Thymus (tissue), 11 donors: ENCODE measurements at regions not wholly inside any gene's neighbourhood (a gene's known extent, or its start where the extent isn't known, plus 50 kb on each side); places are given as distances from the start of the nearest gene placed in this dataset.
"Not testable (repeated sequence)": the region's sequence is repeated elsewhere in the genome, so short reads cannot be mapped to it uniquely, and the experiment has no call there.

Experiments used
- DNase-seq, 9 donors: peaks; one replicate each; pipeline ENCODE4 v3.0.0-alpha.2; 2013; ENCODE audit warnings: low spot score in 9 of 9, low read depth in 6 of 9, missing footprints in 1 of 9
- H3K27ac ChIP-seq, 2 donors: one replicate each; pipeline ENCODE4 v1.5.1; 2013; ENCODE audit warnings: control low read depth in 1 of 2, low read depth in 1 of 2, low read length in 1 of 2, mild to moderate bottlenecking in 1 of 2, moderate library complexity in 1 of 2
- H3K27me3 ChIP-seq, 2 donors: one replicate each; pipeline ENCODE4 v1.5.1; 2013; ENCODE audit warnings: low read length in 1 of 2; ENCODE audit not compliant: control insufficient read depth in 2 of 2, insufficient read depth in 1 of 2
- H3K36me3 ChIP-seq, 2 donors: one replicate each; pipeline ENCODE4 v1.5.1; 2013; ENCODE audit warnings: low read length in 1 of 2, mild to moderate bottlenecking in 1 of 2, moderate library complexity in 1 of 2; ENCODE audit not compliant: control insufficient read depth in 2 of 2, insufficient read depth in 2 of 2
- H3K4me1 ChIP-seq, 2 donors: one replicate each; pipeline ENCODE4 v1.5.1; 2013; ENCODE audit warnings: low read length in 2 of 2; ENCODE audit not compliant: control insufficient read depth in 2 of 2, insufficient read depth in 2 of 2
- H3K4me3 ChIP-seq, 2 donors: one replicate each; pipeline ENCODE4 v1.5.1; 2013; ENCODE audit warnings: low read length in 2 of 2, control low read depth in 1 of 2, mild to moderate bottlenecking in 1 of 2
- H3K9me3 ChIP-seq, 2 donors: one replicate each; pipeline ENCODE4 v1.5.1; 2013; ENCODE audit warnings: low read length in 1 of 2, mild to moderate bottlenecking in 1 of 2; ENCODE audit not compliant: control insufficient read depth in 2 of 2, insufficient read depth in 1 of 2
- WGBS: extraction: QIAGEN DNeasy Blood & Tissue Kit; methylation state at CpG from one replicate; pipeline ENCODE4 v1.1.7; 2013; 5-methylcytosine and 5-hydroxymethylcytosine counted together
- donor health status: healthy.

DNA sequence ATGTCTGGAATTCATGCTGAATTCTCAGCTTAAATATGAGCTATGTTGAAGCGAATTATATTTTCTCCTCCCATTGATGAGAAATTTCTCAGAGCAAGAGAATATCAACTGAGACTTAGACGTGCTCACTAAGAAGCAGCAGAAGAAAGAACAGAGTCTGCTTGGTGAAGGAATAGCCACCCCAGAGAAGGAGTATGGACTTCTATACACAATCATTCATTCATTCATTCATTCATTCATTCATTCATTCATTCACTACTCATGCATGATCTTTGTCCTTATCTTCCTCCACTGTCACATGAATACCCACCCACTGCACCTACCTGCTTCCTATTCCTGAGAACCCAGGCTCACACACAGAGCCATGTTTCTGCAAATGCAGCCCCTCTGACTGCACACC is 206.6 kb downstream of the DEPDC1B start:
- H3K4me1 ChIP-seq: no peaks in the 10 kb centered on the region
- H3K9me3 ChIP-seq: no peaks in the 10 kb centered on the region
- no peaks in the 10 kb centered on the region for H3K27me3 ChIP-seq
- H3K4me3 ChIP-seq: no peak overlapping the region
- DNase-seq: no peak
- WGBS: 95% methylated on average over 2 of the region's 2 CpGs
- H3K36me3 ChIP-seq: no peaks in the 10 kb centered on the region
- no peak overlapping the region for H3K27ac ChIP-seq

DNA sequence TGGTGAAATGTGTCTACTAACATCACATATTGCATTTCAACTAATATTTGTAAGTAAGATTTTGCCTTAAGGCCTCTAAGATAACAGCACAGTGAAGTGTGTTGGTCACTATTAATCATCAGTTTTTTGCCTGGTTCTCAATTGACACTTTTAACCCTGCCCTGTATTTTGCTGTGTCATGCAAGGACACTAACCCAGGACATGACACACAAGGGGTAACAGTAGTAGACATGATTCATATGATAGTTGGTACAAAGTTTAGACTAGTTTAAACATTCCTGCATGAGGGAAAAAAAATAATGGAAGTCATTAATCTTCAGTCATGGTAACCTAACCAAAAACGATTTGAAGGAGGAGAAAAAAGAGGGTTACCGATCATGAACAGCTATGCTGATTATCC is 207.0 kb downstream of the DEPDC1B start:
- no peak for DNase-seq
- Histone ChIP-seq H3K27me3 (no peaks in the 10 kb centered on the region), H3K27ac (no peak overlapping the region), H3K4me3 (no peak overlapping the region), H3K4me1 (no peaks in the 10 kb centered on the region), H3K36me3 (no peaks in the 10 kb centered on the region), H3K9me3 (no peaks in the 10 kb centered on the region)
- 90% methylated on average over 2 of the region's 2 CpGs for WGBS

DNA sequence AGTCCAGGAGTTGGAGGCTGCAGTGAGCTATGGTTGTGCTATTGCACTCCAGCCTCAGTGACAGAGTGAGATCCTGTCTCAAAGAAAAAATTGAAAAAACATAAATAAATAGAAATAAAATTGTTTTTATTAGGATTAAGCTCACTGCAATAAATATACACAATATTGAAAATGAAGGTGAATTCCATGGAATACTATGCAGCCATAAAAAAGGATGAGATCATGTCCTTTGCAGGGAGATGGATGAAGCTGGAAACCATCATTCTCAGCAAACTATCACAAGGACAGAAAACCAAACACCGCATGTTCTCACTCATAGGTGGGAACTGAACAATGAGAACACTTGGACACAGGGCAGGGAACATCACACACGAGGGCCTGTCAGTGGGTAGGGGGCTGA is 207.6 kb downstream of the DEPDC1B start:
- H3K4me1 ChIP-seq: not testable (repeated sequence)

DNA sequence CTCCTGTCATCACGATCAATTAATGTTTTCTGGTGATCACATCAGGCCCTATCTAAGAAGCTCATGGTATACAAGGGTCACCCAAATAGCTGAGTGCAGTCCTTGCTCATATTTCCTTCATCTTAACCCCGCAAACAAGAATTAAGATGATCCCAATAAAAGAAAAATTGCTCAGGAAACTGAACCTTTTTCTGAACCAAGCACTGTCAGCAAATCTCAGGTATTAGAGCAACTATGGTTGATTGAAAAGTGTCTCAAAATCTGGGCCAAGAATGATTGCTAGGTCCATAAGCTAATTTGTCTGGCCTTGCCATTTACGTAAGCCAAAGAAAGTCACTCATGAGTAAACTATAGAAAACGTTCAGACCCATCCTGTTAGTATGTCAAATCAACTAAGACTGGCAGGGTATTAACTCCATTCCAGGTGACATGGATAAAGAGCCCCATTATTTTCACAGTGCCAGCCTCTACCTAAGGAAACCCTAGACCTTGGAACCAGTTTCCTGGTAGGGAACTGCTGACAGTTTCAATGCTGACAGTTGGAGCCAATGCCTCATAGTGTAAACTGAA is 209.3 kb downstream of the DEPDC1B start:
- no peaks in the 10 kb centered on the region for H3K27me3 ChIP-seq
- WGBS: 95% methylated on average over 4 of the region's 4 CpGs
- no peaks in the 10 kb centered on the region for H3K36me3 ChIP-seq
- H3K9me3 ChIP-seq: no peaks in the 10 kb centered on the region
- peak overlapping the region in 1 of 2 donors; percentile 21 for H3K27ac ChIP-seq
- H3K4me1 ChIP-seq: no peaks in the 10 kb centered on the region
- no peak overlapping the region for H3K4me3 ChIP-seq
- DNase-seq: no peak

More for the DNA sequence above, 207.6 kb downstream of the DEPDC1B start:
- 96% methylated on average over 2 of the region's 2 CpGs for WGBS
- not testable (repeated sequence) for H3K27ac ChIP-seq, H3K9me3 ChIP-seq, H3K27me3 ChIP-seq, H3K4me3 ChIP-seq, H3K36me3 ChIP-seq, DNase-seq

DNA sequence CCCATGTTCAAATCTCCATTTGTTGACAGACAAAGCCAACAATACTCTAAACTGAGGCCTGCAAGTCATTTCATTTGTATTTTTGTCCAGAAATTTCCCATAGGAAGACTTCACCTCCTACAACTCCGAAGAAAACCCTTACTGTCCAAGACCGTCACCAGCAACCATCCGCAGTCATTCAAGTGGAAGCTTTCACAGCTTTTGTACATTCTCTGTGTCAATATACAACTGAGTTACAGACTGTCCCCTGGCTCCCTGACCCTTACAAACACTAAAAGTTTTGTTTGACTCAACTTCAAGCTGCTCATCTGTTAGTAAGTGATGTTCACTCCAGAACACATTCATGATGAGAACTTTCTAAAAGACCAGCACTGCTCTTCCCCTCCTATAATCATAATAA is 210.1 kb downstream of the DEPDC1B start:
- Histone ChIP-seq H3K27me3 (no peaks in the 10 kb centered on the region), H3K4me3 (no peak overlapping the region), H3K4me1 (no peaks in the 10 kb centered on the region), H3K36me3 (no peaks in the 10 kb centered on the region), H3K27ac (peak overlapping the region; percentile 4 to 20), H3K9me3 (no peaks in the 10 kb centered on the region)
- 95% methylated on average over 3 of the region's 3 CpGs for WGBS
- no peak for DNase-seq

DNA sequence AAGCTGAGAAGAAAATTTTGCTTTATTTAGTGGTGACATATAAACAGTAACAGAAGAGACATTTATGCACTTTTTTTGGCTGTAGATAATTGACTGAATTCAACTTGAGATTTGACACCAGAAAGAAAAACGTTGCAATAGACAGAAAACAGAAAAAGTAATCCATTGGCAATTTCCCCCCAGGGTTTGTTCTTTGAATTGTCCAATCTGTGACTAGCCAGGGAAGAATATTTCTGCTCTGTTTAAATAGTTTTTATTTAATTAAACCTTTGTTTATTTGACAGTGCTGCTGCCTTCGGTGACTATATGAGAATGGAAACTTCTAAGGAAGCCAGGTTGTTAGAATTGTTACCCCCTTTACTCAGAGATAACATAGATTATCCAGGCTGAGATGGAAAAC is 210.6 kb downstream of the DEPDC1B start:
- no peaks in the 10 kb centered on the region for H3K27me3 ChIP-seq
- no peaks in the 10 kb centered on the region for H3K36me3 ChIP-seq
- no peaks in the 10 kb centered on the region for H3K4me1 ChIP-seq
- no peak overlapping the region for H3K4me3 ChIP-seq
- peak overlapping the region in 1 of 2 donors; percentile 4 for H3K27ac ChIP-seq
- 82% methylated on average over 2 of the region's 2 CpGs for WGBS
- no peak for DNase-seq
- H3K9me3 ChIP-seq: no peaks in the 10 kb centered on the region

DNA sequence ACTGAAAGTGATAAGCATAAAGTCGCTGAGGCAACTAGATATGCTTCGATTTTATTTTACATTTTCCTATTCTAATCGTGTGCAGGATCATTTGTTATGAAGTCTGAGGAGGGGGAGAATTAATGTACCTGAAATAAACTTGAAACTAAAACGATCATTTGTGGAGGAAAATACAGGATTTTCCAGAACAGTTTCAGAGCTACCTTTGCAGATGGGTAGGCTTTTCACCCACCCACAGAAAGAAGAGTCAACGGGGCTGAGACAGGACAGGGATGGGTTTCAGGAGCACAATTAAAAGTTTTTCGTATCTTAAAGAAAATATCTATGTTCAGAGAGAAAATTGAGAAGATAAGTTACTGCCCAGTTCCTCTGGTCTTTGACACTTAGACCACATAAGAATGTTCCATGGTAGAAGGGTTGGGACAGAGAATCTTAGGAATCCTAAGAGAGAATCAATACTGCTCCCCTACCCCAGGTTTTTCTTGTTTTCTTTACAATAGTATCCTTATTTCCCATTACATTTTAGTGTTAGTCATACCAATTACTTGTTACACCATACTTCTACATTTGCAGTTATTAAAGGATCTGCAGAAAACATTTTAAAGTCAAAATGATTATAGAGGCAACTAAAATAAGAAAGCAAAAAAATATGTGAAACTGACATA is 211.4 kb downstream of the DEPDC1B start:
- Histone ChIP-seq H3K36me3 (no peaks in the 10 kb centered on the region), H3K4me3 (peak overlapping the region in 1 of 2 donors; percentile 21), H3K27ac (peak overlapping the region in 1 of 2 donors; percentile 71), H3K27me3 (no peaks in the 10 kb centered on the region), H3K4me1 (no peaks in the 10 kb centered on the region), H3K9me3 (no peaks in the 10 kb centered on the region)
- no peak for DNase-seq
- 92% methylated on average over 6 of the region's 6 CpGs for WGBS

DNA sequence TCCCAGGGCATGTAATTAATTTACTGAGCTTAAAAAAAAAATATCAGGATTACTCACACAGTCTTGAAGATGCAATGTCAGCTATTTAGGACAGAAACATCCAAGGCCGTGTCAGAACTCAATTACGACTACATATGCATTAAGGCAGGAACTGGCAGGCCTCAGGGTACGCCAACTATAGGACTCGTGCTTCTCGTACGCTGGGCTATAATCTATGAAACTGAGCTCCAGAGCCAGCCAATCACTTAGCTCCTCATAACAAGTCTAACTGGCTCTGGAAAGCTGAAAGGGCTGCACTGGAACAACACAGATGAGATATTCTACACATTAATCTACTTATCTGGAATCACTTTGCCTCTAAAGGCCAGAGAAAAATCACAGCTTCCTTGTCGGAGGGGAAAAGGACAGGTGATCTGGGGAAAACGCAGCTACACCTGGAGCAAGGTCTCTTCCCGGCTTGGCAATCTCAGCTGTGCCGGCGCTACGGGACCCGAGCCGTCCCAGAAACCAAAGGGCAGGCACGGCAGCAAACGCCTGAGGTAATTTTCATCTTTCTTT is 212.0 kb downstream of the DEPDC1B start:
- no peaks in the 10 kb centered on the region for H3K4me1 ChIP-seq
- DNase-seq: no peak
- H3K27me3 ChIP-seq: no peaks in the 10 kb centered on the region
- peak overlapping the region in 1 of 2 donors; percentile 21 for H3K4me3 ChIP-seq
- no peaks in the 10 kb centered on the region for H3K36me3 ChIP-seq
- WGBS: 88% methylated on average over 16 of the region's 16 CpGs
- no peaks in the 10 kb centered on the region for H3K9me3 ChIP-seq
- peak overlapping the region; percentile 8 to 71 for H3K27ac ChIP-seq

DNA sequence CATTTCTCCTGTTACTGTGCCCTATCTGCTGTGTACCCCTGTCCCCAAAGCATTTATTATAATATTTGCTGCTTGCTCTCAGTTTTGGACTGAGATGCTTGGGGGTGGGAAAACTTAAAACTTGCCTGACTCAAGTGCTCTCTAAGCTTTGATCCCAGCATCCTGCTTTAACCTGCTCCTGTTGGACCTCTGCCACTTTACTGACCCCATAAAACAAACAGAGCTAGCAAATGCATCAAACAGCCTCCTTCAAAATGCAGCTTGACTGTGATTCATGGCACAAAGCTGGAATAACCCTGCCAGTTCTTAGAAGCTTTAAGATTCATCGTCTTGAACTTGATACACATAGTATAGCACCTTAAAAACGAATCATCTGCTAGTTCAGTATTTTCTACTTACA is 212.5 kb downstream of the DEPDC1B start:
- no peaks in the 10 kb centered on the region for H3K27me3 ChIP-seq
- H3K4me1 ChIP-seq: no peaks in the 10 kb centered on the region
- WGBS: 88% methylated on average over 2 of the region's 2 CpGs
- no peaks in the 10 kb centered on the region for H3K9me3 ChIP-seq
- H3K27ac ChIP-seq: peak overlapping the region in 1 of 2 donors; percentile 71
- DNase-seq: no peak
- no peak overlapping the region for H3K4me3 ChIP-seq
- H3K36me3 ChIP-seq: no peaks in the 10 kb centered on the region
